ENCODE measurements at regions not wholly inside any gene's neighbourhood (a gene's known extent, or its start where the extent isn't known, plus 50 kb on each side); places are given as distances from the start of the nearest gene placed in this dataset.

DNA sequence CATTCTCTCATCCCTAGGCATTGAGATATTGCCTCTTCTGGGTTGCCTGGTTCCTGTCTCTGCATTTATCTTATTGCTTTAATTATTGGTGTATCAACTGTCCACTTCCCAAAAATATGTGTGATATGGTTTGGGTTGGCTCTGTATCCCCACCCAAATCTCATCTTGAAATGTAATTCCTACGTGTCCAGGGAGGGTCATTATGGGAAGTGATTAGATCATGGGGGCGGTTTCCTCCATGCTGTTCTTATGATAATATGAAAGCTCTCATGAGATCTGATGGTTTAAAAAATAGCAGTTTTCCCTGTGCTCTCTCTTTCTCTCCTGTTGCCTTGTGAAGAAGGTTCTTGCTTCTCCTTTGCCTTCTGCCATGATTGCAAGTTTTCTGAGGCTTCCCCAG is 308.3 kb upstream of the HS3ST1 start:
- DNase-seq (ENCODE audit: low spot score), result no peak
- TF ChIP-seq, protein P1, sequence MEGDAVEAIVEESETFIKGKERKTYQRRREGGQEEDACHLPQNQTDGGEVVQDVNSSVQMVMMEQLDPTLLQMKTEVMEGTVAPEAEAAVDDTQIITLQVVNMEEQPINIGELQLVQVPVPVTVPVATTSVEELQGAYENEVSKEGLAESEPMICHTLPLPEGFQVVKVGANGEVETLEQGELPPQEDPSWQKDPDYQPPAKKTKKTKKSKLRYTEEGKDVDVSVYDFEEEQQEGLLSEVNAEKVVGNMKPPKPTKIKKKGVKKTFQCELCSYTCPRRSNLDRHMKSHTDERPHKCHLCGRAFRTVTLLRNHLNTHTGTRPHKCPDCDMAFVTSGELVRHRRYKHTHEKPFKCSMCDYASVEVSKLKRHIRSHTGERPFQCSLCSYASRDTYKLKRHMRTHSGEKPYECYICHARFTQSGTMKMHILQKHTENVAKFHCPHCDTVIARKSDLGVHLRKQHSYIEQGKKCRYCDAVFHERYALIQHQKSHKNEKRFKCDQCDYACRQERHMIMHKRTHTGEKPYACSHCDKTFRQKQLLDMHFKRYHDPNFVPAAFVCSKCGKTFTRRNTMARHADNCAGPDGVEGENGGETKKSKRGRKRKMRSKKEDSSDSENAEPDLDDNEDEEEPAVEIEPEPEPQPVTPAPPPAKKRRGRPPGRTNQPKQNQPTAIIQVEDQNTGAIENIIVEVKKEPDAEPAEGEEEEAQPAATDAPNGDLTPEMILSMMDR (IDR thresholded peaks at IDR 0.05), result no peak
- H3K27ac ChIP-seq, result no peak overlapping the region
- no peak overlapping the region for H3K4me3 ChIP-seq

DNA sequence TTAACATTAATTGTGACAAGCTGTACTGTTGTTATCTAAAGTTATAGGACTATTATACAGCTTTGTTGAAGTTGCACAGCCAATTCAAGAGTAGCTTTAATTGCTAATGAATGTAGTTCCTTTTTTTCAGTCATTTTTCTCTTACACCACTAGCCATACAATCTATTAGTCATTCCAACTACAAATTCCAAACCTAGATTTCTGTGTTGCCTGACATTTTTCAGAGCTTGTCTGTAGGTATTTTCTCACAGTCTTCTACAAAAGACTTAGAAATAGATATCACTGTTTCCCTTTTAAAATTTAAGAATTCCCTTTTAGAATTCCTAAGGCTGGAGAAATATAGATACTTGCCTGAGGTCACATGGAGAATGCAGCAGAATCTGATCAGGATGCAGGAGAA is 307.0 kb upstream of the HS3ST1 start:
- no peak overlapping the region for H3K27ac ChIP-seq
- TF ChIP-seq, protein P1 (IDR thresholded peaks at IDR 0.05), result no peak
- no peak overlapping the region for H3K4me3 ChIP-seq
- DNase-seq (ENCODE audit: low spot score), result no peak

DNA sequence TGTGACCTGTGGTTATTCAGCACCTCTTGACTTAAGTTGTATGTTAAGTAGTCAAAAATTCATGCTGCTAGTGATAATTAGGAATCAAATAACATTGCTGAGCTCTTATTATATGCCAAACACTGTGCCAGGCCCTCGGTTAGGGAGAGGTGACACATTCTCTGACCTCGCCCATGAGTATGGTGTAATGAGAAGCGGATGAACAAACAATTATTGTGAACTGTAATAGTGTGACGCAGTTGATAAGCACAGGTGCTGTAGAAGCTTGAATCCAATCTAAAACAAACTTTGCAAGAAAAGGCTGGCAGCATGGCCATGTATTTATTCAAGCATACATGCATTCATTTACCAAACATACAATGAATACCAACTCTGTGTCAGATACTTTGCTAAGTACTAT is 303.5 kb upstream of the HS3ST1 start:
- TF ChIP-seq, protein P1 (IDR thresholded peaks at IDR 0.05), result no peak
- H3K27ac ChIP-seq, result no peak overlapping the region
- H3K4me3 ChIP-seq, result no peak overlapping the region
- no peak for DNase-seq (ENCODE audit: low spot score)

DNA sequence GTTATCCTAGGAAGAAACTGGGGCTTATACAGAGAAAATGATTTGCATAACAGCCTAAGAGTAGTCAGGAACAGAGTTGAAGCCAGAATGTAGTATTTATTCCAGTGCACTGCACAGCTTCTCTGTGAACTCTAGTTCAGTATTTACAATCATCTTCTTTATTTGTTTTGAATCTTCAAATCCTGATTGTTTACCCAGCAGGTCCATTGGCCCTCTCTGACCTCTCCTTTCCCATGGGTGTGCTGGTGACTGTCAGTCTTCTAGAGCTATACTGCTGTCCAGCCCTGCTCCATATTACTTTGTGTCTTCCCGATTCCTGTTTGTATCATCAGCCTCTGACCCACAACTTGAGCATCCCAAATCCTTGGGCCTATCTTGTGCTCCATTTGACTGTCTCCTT is 301.9 kb upstream of the HS3ST1 start:
- TF ChIP-seq, protein P1 (IDR thresholded peaks at IDR 0.05), result no peak
- no peak overlapping the region for H3K4me3 ChIP-seq
- H3K27ac ChIP-seq, result no peak overlapping the region
- no peak for DNase-seq (ENCODE audit: low spot score)

DNA sequence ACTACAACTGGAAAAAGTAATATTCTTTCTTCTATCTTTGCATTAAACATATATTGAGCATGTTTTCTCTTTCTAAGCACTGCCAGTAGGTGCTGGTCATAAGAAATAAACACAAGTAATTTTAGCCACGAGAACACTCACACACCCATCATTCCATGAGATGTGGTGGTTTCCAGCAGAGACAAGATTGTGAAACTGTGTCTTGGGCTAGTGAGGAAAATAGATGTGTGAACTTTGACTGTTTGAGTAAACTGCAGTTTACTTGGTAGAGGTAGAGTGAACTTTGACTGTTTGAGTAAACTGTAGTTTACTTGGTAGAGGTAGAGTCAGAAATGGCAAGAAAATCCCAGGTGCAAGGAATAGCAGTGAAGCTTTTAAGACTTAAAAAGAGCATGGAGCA is 300.9 kb upstream of the HS3ST1 start:
- Histone ChIP-seq H3K27ac (no peak overlapping the region), H3K4me3 (no peak overlapping the region)
- TF ChIP-seq, protein P1 (IDR thresholded peaks at IDR 0.05), result no peak
- no peak for DNase-seq (ENCODE audit: low spot score)

DNA sequence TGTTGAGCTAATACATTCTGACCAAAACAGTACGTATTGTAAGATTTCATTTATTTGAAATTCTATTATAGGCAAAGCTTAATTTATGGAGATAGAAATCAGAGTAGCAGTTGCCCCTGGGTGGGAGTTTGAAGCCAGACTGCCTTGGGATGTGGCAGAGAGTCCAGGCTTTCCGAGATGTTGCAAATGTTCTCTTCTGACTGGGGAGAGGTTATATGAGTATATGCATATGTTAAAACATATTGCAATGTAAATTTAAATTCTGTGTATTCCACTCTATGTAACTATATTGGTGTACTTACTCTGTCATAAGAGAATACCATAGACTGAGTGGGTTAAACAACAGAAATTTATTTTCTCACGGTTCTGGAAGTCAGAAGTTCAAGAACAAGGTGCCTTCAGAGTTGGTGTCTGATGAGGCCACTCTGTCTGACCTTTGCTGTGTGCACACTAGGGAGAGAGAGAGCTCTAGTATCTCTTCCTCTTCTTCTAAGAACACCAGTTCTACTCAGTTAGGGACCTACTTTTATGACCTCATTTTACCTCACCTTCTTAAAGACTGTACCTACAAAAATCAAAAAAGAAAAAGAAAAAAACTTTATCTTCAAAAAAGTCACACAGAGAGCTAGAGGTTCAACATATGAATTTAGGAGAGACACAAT is 299.3 kb upstream of the HS3ST1 start:
- Histone ChIP-seq H3K4me3 (no peak overlapping the region), H3K27ac (no peak overlapping the region)
- TF ChIP-seq, protein P1 (IDR thresholded peaks at IDR 0.05), result no peak
- DNase-seq (ENCODE audit: low spot score), result no peak

DNA sequence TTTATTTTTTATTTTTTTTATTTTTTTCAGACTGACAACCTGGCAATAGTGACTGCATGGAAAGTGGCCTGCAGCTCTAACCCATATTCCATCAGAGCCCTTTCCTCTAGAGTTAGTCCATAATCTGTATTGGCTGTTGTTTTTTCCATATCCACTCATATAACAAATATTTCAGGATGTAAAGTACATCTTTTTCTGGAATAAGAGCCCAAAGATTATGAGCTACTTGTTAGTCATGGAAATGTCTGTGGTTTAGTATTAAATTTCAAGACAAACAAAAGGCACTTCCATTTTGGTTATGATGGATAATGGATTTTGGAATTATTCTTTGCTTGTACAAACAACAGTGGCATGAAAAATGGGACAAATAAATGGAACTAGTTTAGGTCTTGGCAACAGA is 296.0 kb upstream of the HS3ST1 start:
- H3K27ac ChIP-seq, result no peak overlapping the region
- no peak overlapping the region for H3K4me3 ChIP-seq
- TF ChIP-seq, protein P1 (IDR thresholded peaks at IDR 0.05), result no peak
- no peak for DNase-seq (ENCODE audit: low spot score)
